ENCODE measurements at regions not wholly inside any gene's neighbourhood (a gene's known extent, or its start where the extent isn't known, plus 50 kb on each side); places are given as distances from the start of the nearest gene placed in this dataset.

DNA sequence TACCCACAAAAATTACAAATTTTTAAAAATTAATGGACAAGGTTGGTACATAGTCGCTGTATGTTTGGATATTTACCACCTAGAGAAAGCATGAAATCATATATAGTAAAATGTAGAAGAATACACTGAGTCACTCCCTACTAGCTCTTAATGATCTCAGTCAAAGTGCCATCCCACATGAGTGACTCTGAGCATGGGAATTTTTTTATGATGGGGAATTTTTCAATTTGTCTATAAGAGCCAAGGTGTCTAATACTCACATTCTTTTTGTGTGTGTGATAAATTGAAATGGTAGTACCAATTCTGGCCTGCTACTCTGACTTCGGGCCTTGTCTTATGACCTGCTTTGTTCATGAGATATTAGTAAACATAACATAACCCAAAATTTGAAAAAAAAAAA is 483.2 kb downstream of the CDH10 start:
- no peak for TF ChIP-seq TOX (CRISPR knock-in tag; IDR thresholded peaks at IDR 0.05; ENCODE audit: borderline replicate concordance)
- no peak for TF ChIP-seq GLIS3 (CRISPR knock-in tag; IDR thresholded peaks at IDR 0.05)
- TF ChIP-seq ARNTL (CRISPR knock-in tag; IDR thresholded peaks at IDR 0.05; ENCODE audit: borderline replicate concordance, low read depth) = no peak
- no peak for TF ChIP-seq ZNF70 (CRISPR knock-in tag; IDR thresholded peaks at IDR 0.05)
- no peak for TF ChIP-seq ESRRG (CRISPR knock-in tag; IDR thresholded peaks at IDR 0.05)
- TF ChIP-seq ISL1 (CRISPR knock-in tag; IDR thresholded peaks at IDR 0.05) = no peak
- TF ChIP-seq BACH2 (CRISPR knock-in tag; IDR thresholded peaks at IDR 0.05; ENCODE audit: borderline replicate concordance) = no peak
- no peak for TF ChIP-seq ZFP30 (CRISPR knock-in tag; IDR thresholded peaks at IDR 0.05)

Measured in SK-N-SH treated with all-trans-retinoic acid at 6 μM for 48 hours (cell line).